Activated CD8-positive, alpha-beta T cell treated with anti-CD3 and anti-CD28 coated beads for 36 hours (primary cell): ENCODE measurements at regions not wholly inside any gene's neighbourhood (a gene's known extent, or its start where the extent isn't known, plus 50 kb on each side); places are given as distances from the start of the nearest gene placed in this dataset.

Experiments
- ATAC-seq: fragments of 200-7000 bp; cut with Tn5 transposase; one replicate; pipeline ENCODE4 v1.10.0; 2021; ENCODE audit warnings: mild to moderate bottlenecking, moderate library complexity
- CTCF ChIA-PET: fragments of 350-600 bp; sonication (Branson Sonifier 250); formaldehyde crosslinking; loops from one replicate; lab custom pipeline; 2021; ENCODE audit warnings: antibody characterized with exemption; lab: Charles Lee
- POLR2A ChIA-PET: fragments of 350-600 bp; sonication (Branson Sonifier 250); formaldehyde crosslinking; loops from one replicate; lab custom pipeline; 2021; ENCODE audit warnings: antibody characterized with exemption; lab: Charles Lee
- DNase-seq: peaks from one replicate; pipeline ENCODE4 v3.0.0-alpha.2; 2020
- H3K27ac Mint-ChIP-seq: one replicate; pipeline ENCODE4 v1.8.0; 2021; ENCODE audit warnings: mild to moderate bottlenecking, mixed read lengths
- H3K27me3 Mint-ChIP-seq: one replicate; pipeline ENCODE4 v1.8.0; 2021; ENCODE audit warnings: mixed read lengths
- H3K36me3 Mint-ChIP-seq: one replicate; pipeline ENCODE4 v1.8.0; 2021; ENCODE audit warnings: low read depth, mixed read lengths
- H3K4me1 Mint-ChIP-seq: one replicate; pipeline ENCODE4 v1.8.0; 2021; ENCODE audit warnings: low read depth, mixed read lengths
- H3K4me3 Mint-ChIP-seq: one replicate; pipeline ENCODE4 v1.8.0; 2021; ENCODE audit warnings: mild to moderate bottlenecking, moderate library complexity, mixed read lengths
- H3K9me3 Mint-ChIP-seq: one replicate; pipeline ENCODE4 v1.8.0; 2021; ENCODE audit warnings: mixed read lengths
- CTCF ChIP-seq: fragments of 200-600 bp; IDR thresholded peaks from one replicate; pipeline ENCODE4 v1.8.0; 2022; ENCODE audit warnings: antibody characterized with exemption, mild to moderate bottlenecking
- intact Hi-C: fragments of 100-400 bp; cut with micrococcal nuclease; formaldehyde crosslinking; loops from one replicate; pipeline ENCODE4 v1.10.0; 2022

GRCh38 chr2:123144082-123144481 is 881.0 kb upstream of the CNTNAP5 start:
- ChIA-PET POLR2A (no interaction called here), CTCF (no interaction called here)
- no peak for TF ChIP-seq CTCF
- intact Hi-C loops, result no loop called here
- ATAC-seq (no peak), DNase-seq (no peak)
- no peaks in the 10 kb centered on the region for H3K27me3 Mint-ChIP-seq
- H3K9me3 Mint-ChIP-seq, result peaks cover 16% of the 10 kb centered on the region
- H3K4me1 Mint-ChIP-seq, result no peaks in the 10 kb centered on the region
- no peaks in the 10 kb centered on the region for H3K36me3 Mint-ChIP-seq
- H3K4me3 Mint-ChIP-seq, result no peak overlapping the region
- no peak overlapping the region for H3K27ac Mint-ChIP-seq

- H3K27ac Mint-ChIP-seq, result no peak overlapping the region
Observed at GRCh38 chr2:123153041-123153440, 872.0 kb upstream of the CNTNAP5 start.

GRCh38 chr2:123154195-123154594 is 870.9 kb upstream of the CNTNAP5 start:
- Mint-ChIP-seq H3K27ac (no peak overlapping the region), H3K9me3 (peaks cover 14% of the 10 kb centered on the region), H3K36me3 (no peaks in the 10 kb centered on the region), H3K27me3 (no peaks in the 10 kb centered on the region), H3K4me1 (no peaks in the 10 kb centered on the region), H3K4me3 (no peak overlapping the region)
- intact Hi-C loops, result no loop called here
- TF ChIP-seq CTCF, result no peak
- ATAC-seq (no peak), DNase-seq (no peak)
- CTCF ChIA-PET, result no interaction called here
- POLR2A ChIA-PET, result no interaction called here

More at GRCh38 chr2:123153041-123153440, 872.0 kb upstream of the CNTNAP5 start:
- peaks cover 13% of the 10 kb centered on the region for H3K9me3 Mint-ChIP-seq
- CTCF ChIA-PET, result no interaction called here
- no peaks in the 10 kb centered on the region for H3K27me3 Mint-ChIP-seq
- H3K4me3 Mint-ChIP-seq, result no peak overlapping the region
- POLR2A ChIA-PET, result no interaction called here
- H3K36me3 Mint-ChIP-seq, result no peaks in the 10 kb centered on the region
- ATAC-seq (no peak), DNase-seq (no peak)
- TF ChIP-seq CTCF, result no peak
- intact Hi-C loops, result no loop called here
- H3K4me1 Mint-ChIP-seq, result no peaks in the 10 kb centered on the region

- ChIA-PET POLR2A (no interaction called here), CTCF (no interaction called here)
- no peaks in the 10 kb centered on the region for H3K36me3 Mint-ChIP-seq
- intact Hi-C loops, result no loop called here
- no peaks in the 10 kb centered on the region for H3K27me3 Mint-ChIP-seq
- H3K27ac Mint-ChIP-seq, result no peak overlapping the region
- peaks cover 14% of the 10 kb centered on the region for H3K9me3 Mint-ChIP-seq
- DNase-seq (no peak), ATAC-seq (no peak)
- no peak for TF ChIP-seq CTCF
- H3K4me3 Mint-ChIP-seq, result no peak overlapping the region
- no peaks in the 10 kb centered on the region for H3K4me1 Mint-ChIP-seq
Observed at GRCh38 chr2:123157016-123157415, 868.1 kb upstream of the CNTNAP5 start.

GRCh38 chr2:123162400-123163016 is 862.6 kb upstream of the CNTNAP5 start:
- ChIA-PET POLR2A (no interaction called here), CTCF (no interaction called here)
- no peaks in the 10 kb centered on the region for H3K36me3 Mint-ChIP-seq
- intact Hi-C loops, result no loop called here
- no peak for TF ChIP-seq CTCF
- H3K4me3 Mint-ChIP-seq, result no peak overlapping the region
- ATAC-seq (no peak), DNase-seq (no peak)
- peaks cover 14% of the 10 kb centered on the region for H3K9me3 Mint-ChIP-seq
- no peaks in the 10 kb centered on the region for H3K27me3 Mint-ChIP-seq
- no peak overlapping the region for H3K27ac Mint-ChIP-seq
- H3K4me1 Mint-ChIP-seq, result no peaks in the 10 kb centered on the region
